ENCODE measurements at regions not wholly inside any gene's neighbourhood (a gene's known extent, or its start where the extent isn't known, plus 50 kb on each side); places are given as distances from the start of the nearest gene placed in this dataset.

GRCh38 chr13:38606699-38607535, 80.0 kb upstream of the FREM2 start:
- DNase-seq (ENCODE audit: low read depth) = no peak

GRCh38 chr13:38617936-38618335, 68.9 kb upstream of the FREM2 start:
- DNase-seq (ENCODE audit: low read depth) = no peak

- DNase-seq (ENCODE audit: low read depth) = no peak
Measured at GRCh38 chr13:38618336-38618735, 68.5 kb upstream of the FREM2 start.

GRCh38 chr13:38618881-38619280, 68.0 kb upstream of the FREM2 start:
- no peak for DNase-seq (ENCODE audit: low read depth)

GRCh38 chr13:38620876-38621275, 66.0 kb upstream of the FREM2 start:
- DNase-seq (ENCODE audit: low read depth) = no peak

- no peak for DNase-seq (ENCODE audit: low read depth)
Measured at GRCh38 chr13:38624822-38625221, 62.1 kb upstream of the FREM2 start.

- no peak for DNase-seq (ENCODE audit: low read depth)
Measured at GRCh38 chr13:38628554-38628953, 58.3 kb upstream of the FREM2 start.

- DNase-seq (ENCODE audit: low read depth) = no peak
Measured at GRCh38 chr13:38630780-38631179, 56.1 kb upstream of the FREM2 start.

- DNase-seq (ENCODE audit: low read depth) = no peak
Measured at GRCh38 chr13:38635030-38635429, 51.8 kb upstream of the FREM2 start.

GRCh38 chr13:38636073-38636472, 50.8 kb upstream of the FREM2 start:
- DNase-seq (ENCODE audit: low read depth) = no peak

GRCh38 chr13:38636761-38637160, 50.1 kb upstream of the FREM2 start:
- no peak for DNase-seq (ENCODE audit: low read depth)
